ENCODE measurements at regions not wholly inside any gene's neighbourhood (a gene's known extent, or its start where the extent isn't known, plus 50 kb on each side); places are given as distances from the start of the nearest gene placed in this dataset.
"Not testable (repeated sequence)": the region's sequence is repeated elsewhere in the genome, so short reads cannot be mapped to it uniquely, and the experiment has no call there.

- not testable (repeated sequence) for TF ChIP-seq YY1 (IDR thresholded peaks at IDR 0.05; ENCODE audit: low read depth, low read length); EZH2 (IDR thresholded peaks at IDR 0.05; ENCODE audit: borderline replicate concordance, control insufficient read depth, low read depth, low read length); GABPA (IDR thresholded peaks at IDR 0.05; ENCODE audit: low read depth); CTCF (IDR thresholded peaks at IDR 0.05 in 2 of 3, conservative IDR thresholded peaks at IDR 0.05 in 1 of 3; ENCODE audit: control insufficient read depth in 2 of 3, extremely low read depth in 1 of 3, insufficient read depth in 1 of 3, low read depth in 3 of 3, low read length in 3 of 3); ATF2 (IDR thresholded peaks at IDR 0.05; ENCODE audit: low read length); NR2C1 (IDR thresholded peaks at IDR 0.05); TAF1 (IDR thresholded peaks at IDR 0.05; ENCODE audit: borderline replicate concordance, low read depth, low read length); EED (IDR thresholded peaks at IDR 0.05; ENCODE audit: low read depth); NRF1 (conservative IDR thresholded peaks at IDR 0.05; ENCODE audit: low read depth, low read length)
These were observed 656.0 kb downstream of the TENT5A start for GRCh38 chr6:81096464-81096863.
